Adrenal gland (tissue), 9 donors: ENCODE measurements at regions not wholly inside any gene's neighbourhood (a gene's known extent, or its start where the extent isn't known, plus 50 kb on each side); places are given as distances from the start of the nearest gene placed in this dataset.
"Not testable (repeated sequence)": the region's sequence is repeated elsewhere in the genome, so short reads cannot be mapped to it uniquely, and the experiment has no call there.

Experiments used
- DNase-seq, 7 donors: peaks; one replicate each; pipeline ENCODE4 v3.0.0-alpha.2; 2019 to 2020
- H3K27ac ChIP-seq, 5 donors: fragments of 200-600 bp; sonication (generic) in 4 of 5; 1 replicate in 3 of 5; 2 replicates in 2 of 5; pipeline versions ENCODE4 v1.5.1 to v1.8.0; 2016 to 2020; ENCODE audit warnings: mild to moderate bottlenecking in 1 of 5
- H3K27me3 ChIP-seq: fragments of 200-600 bp; 2 replicates; pipeline ENCODE4 v1.8.0; 2021
- H3K36me3 ChIP-seq, 2 donors: fragments of 200-600 bp; replicated peaks in 1 of 2; 1 replicate in 1 of 2; 2 replicates in 1 of 2; pipeline versions ENCODE4 v1.5.1 to v1.8.0; 2018 to 2022
- H3K4me1 ChIP-seq, 2 donors: fragments of 200-600 bp; replicated peaks in 1 of 2; 1 replicate in 1 of 2; 2 replicates in 1 of 2; pipeline versions ENCODE4 v1.5.1 to v1.8.0; 2018 to 2021
- H3K4me3 ChIP-seq, 4 donors: fragments of 200-600 bp; sonication (generic) in 3 of 4; one replicate each; pipeline ENCODE4 v1.5.1; 2016 to 2018
- H3K9me3 ChIP-seq, 3 donors: fragments of 200-600 bp; sonication (generic) in 1 of 3; replicated peaks in 1 of 3; 1 replicate in 2 of 3; 2 replicates in 1 of 3; pipeline versions ENCODE4 v1.5.1 to v1.8.0; 2016 to 2021
- POLR2A ChIP-seq, 2 donors: fragments of 450-650 bp; IDR thresholded peaks; one replicate each; pipeline ENCODE4 v1.6.1; 2017; ENCODE audit warnings: antibody characterized with exemption in 2 of 2, mild to moderate bottlenecking in 2 of 2, moderate library complexity in 1 of 2
- WGBS, 4 donors: extraction: QIAGEN DNeasy Blood & Tissue Kit in 2 of 4; methylation state at CpG; one replicate each; pipeline versions ENCODE4 v1.1.5 to v1.1.7; 2013 to 2017; 5-methylcytosine and 5-hydroxymethylcytosine counted together
- intact Hi-C, 2 donors: fragments of 100-400 bp; cut with DNase I; formaldehyde crosslinking; loops; one replicate each; pipeline versions ENCODE4 v1.14.1 to v1.15.0; 2022 to 2023
- donor health status: healthy with polysubstance abuse.
- donor health status: Bipolar disorder and iron deficiency.
- donor health status: DM: yes; HTN: yes; CAD: no.
- donor health status: DM: no; HTN: no; CAD: no.
- donor health status: DM: no; HTN: no; CAD: no.

DNA sequence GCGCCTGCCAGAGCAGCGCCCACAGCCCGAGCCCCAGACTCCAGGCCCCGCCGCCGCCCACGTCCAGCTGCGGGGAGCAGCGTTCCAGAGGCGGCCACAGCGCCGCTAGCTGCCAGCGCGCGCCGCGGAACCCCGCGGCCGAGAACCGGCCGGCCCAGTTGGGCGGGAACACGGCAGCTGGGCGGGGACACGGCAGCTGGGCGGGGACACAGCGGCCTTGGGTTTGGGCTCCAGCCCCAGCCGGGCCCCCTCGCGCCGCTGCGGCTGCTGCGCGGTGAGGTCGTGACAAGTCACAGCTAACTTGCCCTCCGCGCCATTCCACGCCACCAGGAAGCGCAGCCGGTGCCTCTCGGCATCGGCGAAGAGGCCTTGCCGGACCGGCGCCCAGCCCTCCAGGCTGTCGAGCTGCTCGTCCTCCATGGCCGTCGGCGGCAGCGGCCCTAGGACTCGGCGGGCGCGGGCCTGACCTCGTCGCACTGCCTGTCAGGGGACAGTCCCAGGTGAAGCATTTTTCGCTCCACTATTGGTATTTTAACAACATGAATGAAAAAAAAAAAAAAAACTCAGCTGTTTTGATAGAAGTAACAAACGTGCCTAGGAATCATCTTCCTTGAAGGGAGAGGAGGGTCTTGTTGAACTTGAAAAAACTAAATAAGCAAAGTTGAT, 56.6 kb upstream of the GOLGA8N start:
- intact Hi-C loops, H3K9me3 ChIP-seq, H3K27me3 ChIP-seq, H3K4me1 ChIP-seq, H3K36me3 ChIP-seq: not testable (repeated sequence)
- peak in 1 of 2 donors; percentile 33 for TF ChIP-seq POLR2A (IDR thresholded peaks at IDR 0.05)
- DNase-seq = peak; percentile 31 to 66 (median 47)
- 0 to 1% (median 0%) methylated on average over 2 to 22 of the region's 61 CpGs for WGBS, 4 donors
- Histone ChIP-seq H3K27ac (peak overlapping the region in 4 of 5 donors; percentile 75 to 86 (median 84)), H3K4me3 (peak overlapping the region in 3 of 4 donors; percentile 33 to 73 (median 34))

- DNase-seq, H3K4me3 ChIP-seq, H3K4me1 ChIP-seq, H3K27me3 ChIP-seq, intact Hi-C loops, H3K9me3 ChIP-seq, H3K27ac ChIP-seq, H3K36me3 ChIP-seq: not testable (repeated sequence)
- WGBS, 4 donors = no CpG with 5 or more reads among the region's 55 CpGs
Observed at GRCh38 chr15:32536057-32536493, 57.2 kb upstream of the GOLGA8N start.

DNA sequence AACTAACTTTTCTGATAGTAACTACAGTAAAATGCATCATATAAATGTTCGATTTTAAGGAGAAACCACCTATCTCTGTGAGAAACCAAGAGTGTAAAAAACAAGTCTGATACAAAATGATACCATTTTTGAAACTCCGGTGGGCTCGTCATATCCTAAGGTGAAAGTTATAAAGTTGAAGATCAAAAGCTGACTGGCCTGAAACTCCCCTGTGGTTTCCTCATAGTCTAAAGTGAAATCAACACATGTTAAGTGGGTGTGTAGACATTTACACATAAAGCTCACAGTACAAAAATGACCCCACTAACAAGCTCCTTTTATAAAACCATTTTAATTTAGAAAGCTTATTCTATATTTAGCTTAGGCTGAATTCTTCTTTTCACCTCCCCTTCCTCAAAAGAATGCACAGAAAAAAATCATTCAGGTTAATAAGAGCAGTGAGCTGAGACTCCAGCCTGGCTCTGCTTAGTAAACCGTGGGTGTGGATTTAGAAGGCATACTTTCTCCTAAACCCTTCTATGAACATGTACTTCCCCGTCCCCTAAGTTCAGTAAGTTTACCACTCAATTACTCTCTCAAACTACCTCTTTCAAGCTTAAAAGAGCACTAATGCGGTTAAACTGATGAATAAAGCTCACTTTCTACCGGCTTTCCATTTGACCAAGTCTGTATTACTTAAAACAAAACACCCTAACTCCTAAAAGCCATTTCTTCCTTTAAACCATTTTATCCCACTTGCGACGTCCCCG, 57.9 kb upstream of the GOLGA8N start:
- H3K27me3 ChIP-seq, H3K4me3 ChIP-seq, H3K36me3 ChIP-seq, H3K4me1 ChIP-seq, intact Hi-C loops, H3K9me3 ChIP-seq, DNase-seq, H3K27ac ChIP-seq: not testable (repeated sequence)
- WGBS, 4 donors = no CpG with 5 or more reads among the region's 10 CpGs

DNA sequence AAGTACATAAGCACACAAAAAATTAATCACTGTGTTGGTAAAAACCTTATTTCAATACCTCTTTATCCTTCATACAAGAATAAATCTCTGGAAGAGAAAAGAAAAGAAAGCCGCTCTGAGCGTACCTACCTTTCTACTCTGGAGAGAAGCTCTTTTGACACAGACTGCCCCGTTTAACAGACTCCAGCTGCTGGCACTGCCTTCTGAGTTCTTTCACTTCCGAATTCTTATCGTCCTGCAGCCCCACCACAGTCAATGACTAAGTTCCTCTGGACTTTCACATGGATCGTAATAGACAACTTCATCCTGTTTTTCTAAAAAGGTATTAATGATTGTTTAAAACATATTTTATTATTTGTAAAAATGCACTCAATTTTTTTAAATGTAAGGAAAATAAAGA, 67.5 kb upstream of the GOLGA8O start:
- DNase-seq, H3K4me3 ChIP-seq, H3K4me1 ChIP-seq, intact Hi-C loops, H3K27me3 ChIP-seq, H3K9me3 ChIP-seq, H3K36me3 ChIP-seq, H3K27ac ChIP-seq: not testable (repeated sequence)
- WGBS, 4 donors = 72 to 94% (median 83%) methylated on average over 3 to 6 of the region's 6 CpGs

DNA sequence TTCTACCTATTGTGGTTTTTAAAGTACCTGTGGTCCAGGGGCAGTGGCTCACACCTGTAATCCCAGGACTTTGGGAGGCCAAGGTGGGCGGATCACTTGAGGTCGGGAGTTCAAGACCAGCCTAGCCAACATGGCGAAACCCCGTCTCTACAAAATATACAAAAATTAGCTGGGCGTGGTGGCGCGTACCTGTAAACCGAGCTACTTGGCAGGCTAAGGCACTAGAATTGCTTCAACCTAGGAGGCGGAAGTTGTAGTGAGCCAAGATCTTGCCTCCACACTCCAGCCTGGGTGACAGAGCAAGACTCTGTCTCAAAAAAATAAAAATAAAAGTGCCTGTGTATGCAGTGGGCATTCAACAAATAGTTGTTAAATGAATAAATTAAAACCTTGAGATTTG, 67.0 kb upstream of the GOLGA8O start:
- intact Hi-C loops, H3K27me3 ChIP-seq, H3K9me3 ChIP-seq, DNase-seq, H3K4me3 ChIP-seq, H3K27ac ChIP-seq, H3K36me3 ChIP-seq, H3K4me1 ChIP-seq: not testable (repeated sequence)
- WGBS, 4 donors = 92 to 98% (median 94%) methylated on average over 7 to 9 of the region's 9 CpGs

DNA sequence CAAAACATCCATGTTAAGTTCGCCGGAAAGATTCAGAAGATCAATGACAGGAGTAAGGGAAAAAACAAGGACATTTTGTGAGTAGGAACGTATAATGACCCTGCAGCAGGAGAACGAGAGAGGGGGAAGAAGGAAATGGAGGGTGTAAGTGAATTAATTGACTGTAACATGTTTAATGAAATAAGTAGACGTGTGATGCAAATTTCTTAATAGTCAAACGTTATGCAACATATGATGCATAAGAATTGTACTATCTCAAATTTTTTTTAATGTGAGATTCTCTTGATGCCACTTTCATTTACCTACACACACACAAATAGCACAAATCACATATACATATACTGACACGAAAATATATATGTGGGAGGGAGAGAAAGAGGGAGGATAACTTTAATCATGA, 63.5 kb upstream of the GOLGA8O start:
- DNase-seq, H3K4me3 ChIP-seq, intact Hi-C loops, H3K27me3 ChIP-seq, H3K36me3 ChIP-seq, H3K9me3 ChIP-seq, H3K4me1 ChIP-seq, H3K27ac ChIP-seq: not testable (repeated sequence)
- WGBS, 4 donors = 73 to 87% (median 79%) methylated on average over 7 of the region's 7 CpGs

GRCh38 chr15:32518013-32518412, 62.6 kb upstream of the GOLGA8O start:
- 84 to 92% (median 87%) methylated on average over 20 of the region's 20 CpGs for WGBS, 4 donors
- H3K4me3 ChIP-seq, H3K27me3 ChIP-seq, intact Hi-C loops, DNase-seq, H3K36me3 ChIP-seq, H3K27ac ChIP-seq, H3K9me3 ChIP-seq, H3K4me1 ChIP-seq: not testable (repeated sequence)

DNA sequence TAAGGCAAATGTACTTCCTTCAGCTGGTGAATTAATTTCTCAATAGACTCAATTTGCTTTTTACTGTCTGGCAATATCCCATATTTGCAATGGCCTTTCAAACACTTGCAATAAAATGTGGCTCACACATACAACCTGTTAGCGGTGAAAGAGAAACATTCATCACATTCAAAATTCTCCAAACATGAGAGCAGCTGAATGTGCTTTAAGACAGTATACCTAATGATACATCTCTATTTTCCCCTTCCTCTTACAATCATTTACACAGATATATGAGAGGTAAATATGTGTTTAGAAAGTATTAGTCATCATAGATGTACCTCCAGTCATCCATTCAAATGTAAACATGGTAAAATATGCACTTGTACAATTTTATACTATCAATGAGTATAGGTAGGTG, 61.5 kb upstream of the GOLGA8O start:
- intact Hi-C loops = not testable (repeated sequence)
- WGBS, 4 donors = 90 to 100% (median 93%) methylated on average over 1 of the region's 1 CpG

GRCh38 chr15:32513378-32513777, 57.9 kb upstream of the GOLGA8O start:
- H3K9me3 ChIP-seq, H3K4me3 ChIP-seq, H3K36me3 ChIP-seq, intact Hi-C loops, DNase-seq, H3K4me1 ChIP-seq, H3K27ac ChIP-seq, H3K27me3 ChIP-seq: not testable (repeated sequence)

More for the DNA sequence above, 61.5 kb upstream of the GOLGA8O start:
- H3K36me3 ChIP-seq, DNase-seq, H3K9me3 ChIP-seq, H3K27me3 ChIP-seq, H3K4me1 ChIP-seq, H3K27ac ChIP-seq, H3K4me3 ChIP-seq: not testable (repeated sequence)

DNA sequence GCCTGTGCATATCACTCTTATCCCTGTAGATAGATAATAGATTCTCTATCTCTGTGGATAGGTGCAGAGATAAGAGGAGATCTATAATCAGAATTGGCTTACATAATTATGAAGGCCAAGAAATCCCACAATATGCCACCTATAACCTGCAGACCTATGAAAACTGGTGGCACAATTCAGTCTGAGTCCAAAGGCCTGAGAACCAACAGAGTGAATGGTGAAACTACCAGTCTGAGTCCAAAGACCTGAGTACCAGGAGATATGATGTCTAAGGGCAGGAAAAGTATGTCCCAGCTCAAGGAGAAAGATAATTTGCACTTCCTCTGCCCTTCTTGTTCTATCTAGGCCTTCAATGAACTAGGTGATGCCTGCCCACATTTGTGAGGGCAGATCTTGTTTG, 54.6 kb upstream of the GOLGA8O start:
- H3K4me1 ChIP-seq, H3K27ac ChIP-seq, H3K4me3 ChIP-seq, H3K9me3 ChIP-seq, H3K36me3 ChIP-seq, DNase-seq, intact Hi-C loops, H3K27me3 ChIP-seq: not testable (repeated sequence)

- H3K27me3 ChIP-seq, H3K27ac ChIP-seq, DNase-seq, H3K4me3 ChIP-seq, H3K36me3 ChIP-seq, intact Hi-C loops, H3K9me3 ChIP-seq, H3K4me1 ChIP-seq: not testable (repeated sequence)
- no CpG with 5 or more reads among the region's 7 CpGs for WGBS, 4 donors
Observed at GRCh38 chr15:32508081-32508480, 52.6 kb upstream of the GOLGA8O start.
